Activated T-cell treated with anti-CD3 and anti-CD28 coated beads, Interleukin-2, amount 50 U/mL, for 1 hour (primary cell): ENCODE measurements at regions not wholly inside any gene's neighbourhood (a gene's known extent, or its start where the extent isn't known, plus 50 kb on each side); places are given as distances from the start of the nearest gene placed in this dataset.

Source experiments
- DNase-seq: peaks from one replicate; pipeline ENCODE4 v3.0.0-alpha.2; 2020

DNA sequence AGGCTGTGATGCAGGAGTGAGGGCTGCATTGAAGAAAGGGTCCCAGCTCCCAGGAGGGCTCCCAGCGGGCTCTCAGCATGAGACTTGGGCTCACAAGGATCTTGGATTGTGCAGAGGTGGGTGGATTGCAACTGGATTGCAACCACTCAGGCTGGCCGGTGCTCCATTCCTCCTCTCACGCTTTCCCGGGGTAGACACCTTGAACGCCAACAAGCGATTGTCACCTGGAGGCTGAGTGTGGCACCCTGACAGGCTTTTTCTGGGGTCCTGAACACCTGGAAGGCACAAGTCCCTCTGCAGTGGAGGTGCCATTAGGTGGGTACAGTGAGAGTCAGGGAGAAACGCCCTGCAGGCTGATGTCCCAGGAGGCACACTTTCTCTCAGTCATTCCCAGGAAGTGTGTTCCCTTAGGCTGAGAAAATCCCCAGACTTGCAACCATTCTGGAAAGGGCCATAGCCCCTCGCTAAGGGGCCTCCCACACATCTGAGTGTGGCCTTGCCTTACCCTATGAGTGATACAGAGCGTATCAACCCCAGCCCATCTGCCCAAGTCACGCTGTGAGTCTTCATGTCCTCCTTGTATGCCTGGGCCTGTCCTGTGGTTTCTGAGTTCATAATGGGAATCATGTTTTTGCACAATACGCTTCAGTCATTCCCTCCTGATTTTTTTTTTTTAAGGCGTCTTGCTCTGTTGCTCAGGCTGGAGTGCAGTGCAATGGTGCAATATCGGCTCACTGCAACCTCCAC, 488.1 kb downstream of the IRX1 start:
- no peak for DNase-seq

DNA sequence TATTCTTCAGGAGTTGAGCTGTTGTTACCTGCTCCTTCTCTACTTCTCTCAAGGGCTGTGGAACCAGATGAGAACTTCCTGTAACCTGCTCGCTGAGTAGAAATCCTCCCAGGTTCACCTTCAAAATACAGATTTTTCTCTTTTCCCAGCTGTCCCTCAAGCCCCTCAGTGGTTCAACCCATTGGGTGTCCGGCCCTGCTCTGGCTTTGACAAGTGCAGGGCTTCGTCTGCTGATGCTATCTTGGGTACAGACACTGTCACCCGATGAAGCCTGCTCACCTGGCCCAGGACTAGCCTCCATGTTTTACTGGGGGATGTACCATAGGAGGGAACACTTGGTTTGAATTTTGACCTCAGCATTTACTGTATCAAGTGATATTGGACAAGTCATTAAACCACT, 490.4 kb downstream of the IRX1 start:
- no peak for DNase-seq

DNA sequence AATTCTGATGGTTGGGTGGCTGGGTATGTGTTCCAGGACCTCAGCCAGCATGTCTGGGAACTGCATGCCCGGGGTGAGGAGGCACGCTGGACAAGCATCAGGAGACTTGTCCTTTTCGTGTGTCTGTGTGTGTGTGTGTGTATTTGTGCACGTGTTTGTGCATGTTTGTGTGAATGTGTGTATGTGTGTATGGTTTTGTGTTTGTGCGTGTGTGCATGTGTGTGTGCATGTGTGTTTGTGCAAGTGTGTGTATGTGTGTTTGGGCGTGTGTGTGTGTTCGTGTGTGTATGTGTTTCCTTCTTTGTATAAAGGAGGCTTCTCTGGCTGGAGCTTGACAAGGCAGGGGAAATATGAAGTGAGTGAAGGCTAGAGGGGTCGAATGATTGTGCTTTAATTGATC, 491.5 kb downstream of the IRX1 start:
- DNase-seq = no peak

DNA sequence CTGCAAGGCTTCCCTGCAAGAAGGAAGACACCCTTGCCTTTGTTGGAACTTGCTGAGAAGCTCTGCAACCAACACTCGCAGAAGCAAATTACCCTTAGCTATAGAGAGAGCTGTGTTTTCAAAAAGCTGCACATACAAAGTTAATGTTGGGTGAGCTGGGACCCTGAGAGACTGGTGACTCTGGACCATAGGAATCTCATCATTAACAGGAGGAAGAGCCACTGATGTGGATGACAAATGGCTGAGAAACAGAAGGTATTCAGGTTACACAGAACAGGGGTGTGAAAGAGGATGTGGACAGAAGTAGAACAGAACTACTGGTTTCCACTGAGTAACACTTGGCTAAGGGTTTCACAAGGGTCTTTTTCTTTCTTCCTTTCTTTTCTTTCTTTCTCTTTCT, 493.5 kb downstream of the IRX1 start:
- no peak for DNase-seq

DNA sequence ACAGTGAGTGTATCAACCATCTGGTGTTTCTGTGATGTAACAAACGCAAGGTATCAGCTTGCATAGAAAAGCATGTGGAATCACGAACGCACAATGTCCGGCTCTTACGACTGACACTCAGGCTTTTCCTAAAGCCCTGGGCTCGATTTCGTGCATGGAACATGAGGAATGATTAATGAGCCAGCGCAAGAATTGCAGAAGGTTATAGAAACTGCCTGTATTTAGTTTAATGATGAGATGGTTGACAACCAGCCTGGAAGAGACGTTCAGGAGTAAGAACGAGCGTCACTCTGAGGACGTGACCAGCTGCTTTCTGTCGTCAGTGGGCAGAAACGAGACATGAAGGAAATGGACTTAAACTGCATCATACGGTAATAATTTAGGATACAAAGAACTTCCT, 497.6 kb downstream of the IRX1 start:
- no peak for DNase-seq

DNA sequence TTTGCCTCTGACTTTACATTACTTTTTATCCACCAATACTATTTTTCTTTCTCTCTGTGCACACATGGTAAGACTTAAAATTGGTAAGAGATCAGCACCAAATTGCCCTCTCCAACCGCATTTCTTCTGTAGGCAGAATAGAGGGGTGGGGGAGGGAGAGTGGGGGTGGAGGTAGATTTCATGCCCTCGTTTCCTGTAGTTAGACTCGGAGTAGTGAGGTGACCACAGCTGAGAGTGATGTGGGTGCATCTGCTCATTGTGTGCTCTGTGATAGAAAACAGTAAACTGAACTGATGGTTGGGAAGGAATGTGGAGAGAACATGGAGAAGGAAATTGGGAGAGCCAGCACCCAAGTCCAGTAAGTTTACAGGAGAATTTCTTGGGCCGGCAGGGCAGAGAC, 498.3 kb downstream of the IRX1 start:
- no peak for DNase-seq

DNA sequence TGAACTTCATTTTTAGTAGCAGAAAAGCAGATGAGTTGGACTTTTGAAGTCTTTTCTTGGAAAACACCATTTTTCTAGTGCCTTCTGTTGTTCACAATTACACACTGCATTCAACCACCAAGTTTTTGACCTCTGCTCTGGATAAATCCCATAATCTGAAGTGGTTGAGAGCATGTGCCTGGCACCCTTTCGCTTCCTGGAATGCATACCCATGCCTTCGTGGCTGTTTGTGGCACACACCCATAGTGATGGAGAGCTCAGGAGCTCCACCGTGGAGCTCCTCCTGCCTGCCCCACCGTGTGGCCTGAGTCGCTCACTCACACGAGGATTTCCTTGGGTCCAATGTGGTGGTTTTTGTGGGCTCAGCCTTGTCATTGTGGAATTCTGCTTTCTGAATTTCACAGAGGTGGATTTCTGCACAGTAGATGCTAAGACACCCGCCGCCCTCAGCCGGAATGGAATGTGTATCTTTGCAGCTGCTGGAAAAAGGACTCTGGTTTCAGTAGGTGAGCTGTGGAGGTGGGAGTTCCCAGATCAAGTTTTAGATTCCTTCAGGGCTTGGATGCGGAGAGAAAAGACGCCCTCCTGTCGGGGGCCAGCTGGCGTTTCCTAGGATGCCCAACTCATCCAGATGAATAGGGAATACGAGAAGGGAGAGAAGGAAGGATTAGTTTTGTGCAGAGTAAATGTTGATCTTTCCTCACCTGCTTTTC, 500.4 kb downstream of the IRX1 start:
- no peak for DNase-seq

DNA sequence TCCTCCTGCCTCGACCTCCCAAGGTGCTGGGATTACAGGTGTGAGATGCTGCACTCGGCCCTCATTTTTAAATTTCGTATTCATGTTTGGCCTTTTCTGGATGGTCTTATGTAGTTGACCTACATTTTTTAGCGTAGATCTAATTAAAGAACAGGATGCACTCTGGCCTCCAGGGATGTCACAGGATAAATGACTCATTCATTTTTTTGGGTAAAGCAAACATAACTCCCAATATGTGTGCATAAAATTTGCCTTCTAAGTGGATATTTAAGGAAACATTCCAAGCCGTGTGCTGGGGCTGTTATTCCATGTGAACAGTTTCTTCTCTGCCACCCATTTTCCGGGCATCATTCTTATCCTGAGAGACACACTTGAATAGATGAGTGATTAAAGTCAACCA, 501.6 kb downstream of the IRX1 start:
- DNase-seq = no peak

DNA sequence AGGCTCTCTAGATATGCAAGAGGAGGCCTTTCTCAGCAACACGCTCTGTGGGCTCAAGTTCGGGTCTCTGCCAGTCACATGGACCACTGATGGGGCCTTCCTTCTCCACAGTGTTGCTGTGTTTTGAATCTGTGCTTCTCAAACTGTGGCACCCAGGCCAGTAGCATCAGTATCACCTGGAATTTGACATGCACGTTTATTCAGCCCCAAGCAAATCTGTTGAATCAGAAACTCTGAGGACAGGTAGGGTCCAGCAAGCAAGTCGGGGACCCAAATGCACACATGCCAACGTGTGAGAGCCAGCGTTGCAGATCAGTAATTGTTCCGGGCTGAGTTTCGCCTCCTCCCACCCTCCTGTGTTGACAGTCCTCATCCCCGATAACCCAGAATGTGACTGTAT, 502.6 kb downstream of the IRX1 start:
- DNase-seq = no peak

DNA sequence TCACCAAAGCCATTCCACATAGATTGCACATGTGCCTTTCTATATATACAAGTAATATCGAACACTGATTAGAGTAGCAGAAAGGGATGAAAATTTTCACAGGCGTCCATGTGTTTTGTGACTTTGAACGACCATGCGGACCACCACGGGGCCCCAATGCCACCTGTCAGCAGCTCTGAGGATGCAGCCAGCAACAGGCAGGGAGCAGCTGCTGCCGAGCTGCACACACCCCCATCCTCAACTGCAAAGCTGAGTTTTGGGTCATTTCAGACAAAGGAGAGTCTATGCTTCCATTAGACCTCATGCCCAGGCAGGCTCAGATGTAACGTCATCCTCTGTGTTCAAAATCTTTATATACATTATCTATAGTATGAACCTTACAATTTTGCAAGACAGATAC, 503.8 kb downstream of the IRX1 start:
- DNase-seq = no peak

DNA sequence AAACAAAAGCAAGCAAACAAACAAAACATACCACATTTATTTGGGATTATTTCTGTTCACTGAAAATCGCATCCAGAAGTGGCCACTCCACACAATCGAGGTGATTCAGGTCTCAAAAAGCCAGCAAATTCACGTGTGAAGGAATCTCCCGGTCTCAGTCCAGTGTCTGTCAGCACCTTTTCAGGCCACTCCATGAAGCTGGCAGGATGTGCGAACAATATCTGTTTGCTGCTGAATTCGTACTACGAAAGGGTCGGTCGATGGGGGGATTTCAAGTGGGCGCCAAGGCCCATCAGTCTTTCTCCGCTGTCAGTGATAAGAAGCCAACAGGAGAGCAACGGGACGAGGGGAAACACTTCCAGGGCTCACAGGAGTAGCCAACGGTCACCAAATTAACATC, 505.1 kb downstream of the IRX1 start:
- no peak for DNase-seq

DNA sequence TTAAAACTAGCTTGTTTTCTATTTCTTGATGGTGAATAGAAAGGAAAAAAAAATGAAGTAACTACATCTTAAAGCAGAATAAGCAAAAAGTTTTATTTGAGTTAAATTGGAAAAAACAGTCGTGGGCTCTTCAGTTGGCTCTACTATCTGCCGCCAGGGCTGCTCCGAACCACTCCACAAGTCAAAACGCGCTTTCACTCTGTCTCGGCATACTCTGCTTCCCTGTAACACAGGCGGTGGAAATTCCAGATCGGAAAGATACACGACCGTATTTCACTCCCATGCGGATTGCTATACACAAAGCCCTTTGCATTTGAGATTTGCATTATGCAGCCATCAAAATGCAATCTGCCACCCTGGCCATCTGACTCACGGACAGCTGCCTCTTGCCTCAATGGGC, 505.6 kb downstream of the IRX1 start:
- DNase-seq = no peak

DNA sequence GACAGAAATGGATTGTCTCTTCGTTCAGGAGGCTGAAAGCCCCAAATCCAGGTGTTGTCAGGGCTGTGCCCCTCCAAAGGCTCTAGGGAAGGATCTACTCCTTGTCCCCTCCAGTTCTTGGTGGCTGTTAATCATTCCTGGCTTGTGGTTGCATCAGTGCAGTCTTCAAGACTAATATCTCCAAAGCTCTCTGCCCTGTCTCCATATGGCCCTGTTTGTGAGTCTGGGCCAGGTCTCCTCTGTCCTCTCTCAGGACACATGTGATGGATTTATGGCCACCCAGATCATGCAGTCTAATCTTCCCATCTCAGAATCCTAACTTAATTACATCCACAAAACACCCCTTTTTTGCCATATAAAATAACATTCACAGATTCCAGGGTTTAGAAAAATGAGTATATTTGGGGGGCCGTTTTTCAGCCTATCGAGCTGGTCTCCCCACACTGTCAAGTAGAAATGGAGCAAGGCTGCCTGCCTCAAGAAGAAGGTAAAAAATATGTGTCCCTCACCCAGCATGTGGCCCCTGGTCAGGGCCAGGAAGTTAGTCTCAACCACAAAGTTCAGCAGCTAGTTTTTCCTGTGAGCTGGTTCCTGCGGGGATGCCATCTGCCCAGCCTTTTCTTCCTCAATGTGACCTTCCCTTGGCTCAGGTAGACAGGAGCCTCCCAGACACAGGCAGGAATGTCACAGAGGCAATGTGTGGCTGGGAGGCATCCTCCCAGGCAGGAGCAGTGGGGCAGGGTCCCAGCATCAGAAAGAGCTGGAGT, 509.4 kb downstream of the IRX1 start:
- no peak for DNase-seq

DNA sequence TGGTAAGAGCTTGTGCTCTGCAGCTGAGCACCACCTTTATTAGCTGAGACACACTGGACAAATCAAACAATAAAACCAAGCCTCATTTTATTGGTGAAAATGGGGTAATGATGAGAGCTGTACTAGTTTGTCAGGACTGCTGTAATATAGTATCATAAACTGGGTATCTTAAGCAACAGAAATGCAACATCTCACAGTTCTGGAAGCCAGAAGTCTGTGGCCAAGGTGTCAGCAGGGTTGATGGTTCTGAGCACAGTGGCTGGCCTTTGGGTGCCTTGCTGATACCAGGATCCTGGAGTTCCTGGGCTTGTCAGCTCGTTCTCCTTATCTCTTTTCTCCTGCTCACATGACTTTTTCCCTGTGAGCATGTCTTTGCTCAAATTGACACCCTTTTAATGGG, 513.1 kb downstream of the IRX1 start:
- DNase-seq = no peak

DNA sequence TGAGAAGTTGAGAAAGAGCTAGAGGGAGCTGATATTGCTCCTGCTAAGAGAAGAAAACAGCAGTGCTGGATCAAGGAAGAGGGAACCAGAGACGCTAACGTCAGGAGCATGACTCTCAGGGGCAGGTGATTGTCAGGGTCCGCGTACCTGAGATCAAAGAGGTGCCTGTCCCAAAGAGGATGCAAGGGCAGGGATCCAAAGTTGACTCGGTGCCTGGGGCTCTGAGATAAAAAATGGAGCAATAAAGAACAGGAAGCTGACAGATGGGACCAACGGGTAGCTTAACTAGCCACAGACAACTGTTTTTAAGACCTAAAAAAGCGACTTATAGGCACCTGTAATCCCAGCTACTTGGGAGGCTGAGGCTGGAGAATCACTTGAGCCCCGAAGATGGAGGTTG, 517.8 kb downstream of the IRX1 start:
- no peak for DNase-seq

DNA sequence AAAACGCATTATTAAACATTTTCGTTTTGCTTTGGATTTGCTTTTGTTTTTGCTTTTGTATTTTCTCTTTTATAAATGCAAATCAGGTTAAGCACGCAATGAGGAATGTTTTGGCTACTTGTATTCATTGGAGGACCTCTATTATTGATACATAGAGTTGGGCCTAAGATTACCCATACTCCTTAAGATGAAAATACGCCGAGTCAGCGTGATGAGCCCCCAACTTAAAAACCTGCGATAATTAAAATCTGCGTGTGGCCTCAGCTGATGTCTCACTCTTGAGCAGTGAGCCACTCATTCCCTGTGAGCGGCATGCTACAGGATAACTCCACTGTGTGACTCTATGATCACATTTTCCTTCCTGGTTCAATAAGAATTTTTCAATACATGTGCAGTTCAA, 518.3 kb downstream of the IRX1 start:
- no peak for DNase-seq

DNA sequence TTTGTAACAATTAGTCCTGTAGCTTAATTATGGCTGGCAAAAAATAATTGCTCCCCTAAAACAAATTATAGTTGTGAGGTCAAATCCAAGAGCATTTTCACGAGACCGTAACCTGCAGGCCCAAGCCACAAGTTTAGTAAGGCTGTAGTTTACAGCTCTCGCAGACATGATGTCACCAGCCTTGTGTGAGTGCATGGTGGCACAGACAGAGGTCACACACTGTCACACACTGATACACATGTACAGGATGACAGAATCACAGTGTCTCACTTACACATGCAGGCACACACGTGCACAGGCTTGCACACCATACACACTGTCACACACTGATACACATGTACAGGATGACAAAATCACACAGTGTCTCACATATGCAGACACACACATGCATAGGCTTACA, 518.8 kb downstream of the IRX1 start:
- no peak for DNase-seq

DNA sequence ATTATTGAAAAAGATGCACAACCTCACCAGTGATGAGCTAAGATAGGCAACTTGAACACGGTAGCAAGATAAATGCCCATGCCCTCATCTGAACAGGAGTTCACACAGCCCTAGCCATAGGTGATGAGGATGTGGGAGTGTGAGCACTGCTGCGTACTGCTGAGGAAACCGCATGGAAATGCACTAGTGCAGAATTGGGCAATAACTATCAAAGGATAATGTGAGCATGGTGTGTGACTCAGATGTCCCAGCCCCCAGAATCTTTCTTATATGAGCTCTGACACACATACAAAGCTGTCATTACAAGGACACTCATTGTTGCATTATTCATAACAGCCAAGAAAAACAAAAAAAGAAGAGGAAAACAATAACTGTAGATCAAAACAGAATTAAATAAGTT, 521.2 kb downstream of the IRX1 start:
- no peak for DNase-seq

DNA sequence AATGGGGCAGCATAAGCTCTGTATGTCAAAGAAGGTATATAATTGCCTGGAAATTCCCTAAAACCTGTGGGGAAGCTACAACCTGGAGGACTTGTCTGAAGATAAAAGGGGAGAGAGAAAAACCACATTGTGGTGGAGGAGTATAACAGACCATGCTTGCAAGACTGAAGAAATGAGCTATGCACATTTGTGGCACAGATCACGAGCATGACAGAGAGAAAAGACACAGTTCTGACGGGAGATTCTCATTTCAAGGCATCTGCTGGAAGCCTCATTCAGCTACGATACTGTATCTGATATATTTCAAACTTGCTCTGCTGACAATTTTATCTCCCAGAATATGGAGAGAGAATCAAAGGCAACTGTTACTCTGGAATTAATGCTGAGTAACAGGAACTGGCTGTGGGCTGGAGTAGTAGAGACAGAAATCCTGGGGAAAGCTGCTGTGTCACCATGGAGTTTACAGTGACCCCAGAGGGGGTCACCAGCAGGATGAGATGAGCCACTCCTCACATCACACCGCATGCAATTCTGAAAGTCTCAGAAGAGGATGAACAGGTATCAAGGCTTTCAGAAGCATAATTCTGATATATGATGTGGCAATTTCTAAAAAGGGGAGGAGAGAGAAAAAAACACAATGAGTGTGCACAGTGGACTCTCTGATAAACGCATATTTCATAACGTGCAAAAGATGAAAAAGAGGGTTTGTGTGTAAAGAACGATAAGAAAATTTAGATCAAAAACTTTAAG, 528.8 kb downstream of the IRX1 start:
- no peak for DNase-seq

DNA sequence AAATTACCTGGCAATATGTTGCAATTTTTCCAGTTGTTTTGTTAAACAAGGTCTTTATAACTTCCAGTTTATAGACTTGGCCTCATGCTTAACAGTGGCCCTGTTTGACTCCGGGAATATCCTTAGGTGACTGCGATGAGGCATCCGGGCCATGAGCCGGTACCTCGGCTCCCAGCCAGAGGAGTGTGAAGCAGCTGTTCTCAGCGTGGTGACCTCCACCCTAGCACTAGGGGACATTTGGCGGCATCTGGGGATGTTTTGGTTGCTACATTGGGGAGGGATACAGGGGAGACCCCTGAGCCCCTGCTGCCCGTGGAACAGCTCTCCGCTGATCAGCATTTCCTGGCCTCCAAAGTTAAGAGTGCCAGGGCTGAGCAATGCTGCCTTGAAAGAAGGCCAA, 533.4 kb downstream of the IRX1 start:
- no peak for DNase-seq

DNA sequence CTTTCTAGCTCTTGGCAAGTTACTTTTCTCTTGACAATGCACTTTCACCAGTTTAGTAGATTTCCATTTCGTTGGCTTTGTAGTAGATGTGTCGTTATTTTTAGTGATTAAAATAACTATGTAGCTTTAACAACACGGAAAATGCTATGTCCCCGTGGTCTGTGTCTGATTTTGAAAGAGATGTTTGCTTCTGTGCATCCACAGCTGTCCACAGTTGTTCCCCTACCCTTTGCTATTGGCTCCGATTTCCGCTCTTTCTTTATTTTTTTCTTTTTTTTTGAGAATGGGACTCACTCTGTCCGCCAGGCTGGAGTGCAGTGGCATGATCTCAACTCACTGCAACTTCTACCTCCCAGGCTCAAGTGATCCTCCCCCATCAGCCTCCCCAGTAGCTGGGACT, 533.9 kb downstream of the IRX1 start:
- DNase-seq = no peak

DNA sequence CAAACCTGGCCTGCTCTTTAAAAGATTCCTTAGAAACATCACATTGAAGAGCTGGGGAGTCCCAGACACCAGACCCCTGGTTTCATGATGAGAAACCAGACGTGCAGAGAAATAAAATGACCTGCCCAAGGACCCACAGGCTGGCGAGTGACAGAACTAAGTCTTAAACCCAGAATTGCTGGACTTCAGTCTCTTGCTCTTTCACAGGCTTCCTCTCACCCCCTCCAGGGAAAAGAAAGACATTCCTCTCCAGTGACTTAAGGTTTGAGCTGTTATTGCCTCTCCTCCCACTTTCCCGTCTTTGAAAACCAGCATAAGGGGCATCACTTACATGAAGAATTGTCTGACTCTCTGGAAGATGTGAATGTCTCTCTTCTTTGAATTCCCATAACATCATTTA, 535.2 kb downstream of the IRX1 start:
- no peak for DNase-seq

DNA sequence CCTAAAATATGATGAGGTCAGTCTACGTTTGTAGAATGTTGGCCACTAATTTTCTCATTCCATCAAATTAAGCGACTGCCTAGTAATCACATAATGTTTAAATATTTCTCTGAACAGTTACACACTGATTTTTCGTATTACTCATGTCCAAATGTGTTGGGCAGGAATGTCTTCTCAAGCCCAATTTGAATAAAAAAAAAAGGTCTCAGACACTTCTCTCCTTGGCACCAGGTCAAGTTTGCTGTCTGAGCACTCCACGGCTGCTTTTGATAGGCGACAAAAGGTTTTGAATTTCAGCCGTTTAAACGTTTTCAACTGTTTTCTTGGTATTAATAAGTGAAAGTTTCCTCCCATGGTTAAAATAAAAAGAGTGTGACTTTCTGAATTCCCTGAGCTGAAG, 542.1 kb downstream of the IRX1 start:
- no peak for DNase-seq

DNA sequence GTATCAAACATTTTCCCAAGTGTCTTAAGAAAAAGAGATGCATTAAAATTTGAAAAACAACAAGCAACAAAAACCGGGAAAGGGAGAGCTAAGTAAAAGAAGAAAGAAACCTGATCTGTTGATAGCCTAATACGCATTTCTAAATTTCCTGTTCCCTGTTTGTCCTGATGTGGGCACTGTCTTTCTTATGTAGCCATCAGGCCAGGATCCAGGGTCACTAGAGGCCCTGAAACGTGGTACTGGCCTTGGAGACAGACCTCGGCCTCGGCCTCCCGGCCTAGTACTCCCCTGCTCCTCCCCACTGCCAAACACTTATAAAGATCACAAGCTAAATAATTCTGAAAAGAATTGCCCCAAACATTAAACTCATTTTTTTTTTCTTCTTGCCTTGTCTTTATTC, 547.2 kb downstream of the IRX1 start:
- no peak for DNase-seq
